ENCODE measurements at regions not wholly inside any gene's neighbourhood (a gene's known extent, or its start where the extent isn't known, plus 50 kb on each side); places are given as distances from the start of the nearest gene placed in this dataset.

DNA sequence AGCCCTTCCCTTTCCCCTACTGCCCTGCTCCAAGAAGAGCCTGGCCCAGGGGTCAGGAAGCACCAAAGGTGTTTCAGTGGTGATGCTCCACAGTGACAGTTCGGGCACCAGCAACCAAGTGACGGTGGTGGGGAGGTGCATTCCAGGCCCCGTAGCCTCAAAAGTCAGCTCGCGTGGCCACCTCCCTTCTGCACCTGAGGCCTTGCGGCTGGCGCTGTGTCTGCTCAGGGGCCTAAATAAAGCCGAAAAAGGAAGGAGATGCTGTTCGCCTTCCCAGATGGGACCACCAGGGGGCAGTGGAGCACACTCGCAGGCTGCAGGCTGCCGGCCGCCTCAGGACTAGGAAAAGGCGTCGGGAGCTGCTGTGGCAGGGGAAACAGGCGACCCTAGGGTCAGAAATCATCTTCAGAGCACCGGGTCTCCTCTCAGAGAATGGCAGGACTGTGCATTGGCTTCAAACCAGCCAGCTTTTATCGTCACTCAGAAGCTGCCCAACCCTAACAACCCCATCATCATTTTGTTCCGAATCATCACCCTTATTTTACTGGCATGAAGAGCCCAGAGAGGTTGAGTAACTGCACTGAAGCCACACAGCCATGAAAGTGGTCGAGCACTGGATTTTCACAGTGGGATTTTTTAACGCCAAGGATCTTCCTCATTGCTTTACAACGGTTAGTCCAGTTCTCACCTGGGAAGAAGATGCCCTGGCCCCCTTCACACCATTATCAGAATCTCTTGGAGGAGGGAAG is 213.0 kb upstream of the CELF4 start:
- DNase-seq = no peak

DNA sequence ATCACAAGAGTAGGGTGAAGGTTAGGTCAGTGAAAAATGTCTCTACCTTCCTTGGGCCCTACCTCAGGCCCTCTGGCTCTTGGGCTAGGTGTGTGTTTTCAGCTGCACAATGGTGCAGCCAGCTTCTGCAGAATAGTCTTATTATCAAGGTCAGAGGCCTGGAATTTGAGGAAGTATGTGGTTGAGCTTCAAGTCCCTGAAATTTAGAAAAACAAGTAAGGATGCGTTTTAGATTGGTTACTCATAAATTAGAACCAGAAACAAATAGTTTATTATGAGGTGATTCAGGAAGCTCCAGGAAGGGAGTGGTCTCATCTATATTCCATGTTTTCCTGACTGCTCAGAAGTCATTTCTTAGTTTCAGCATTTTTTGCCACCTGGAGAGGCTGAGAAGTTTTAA is 204.2 kb upstream of the CELF4 start:
- no peak for DNase-seq

DNA sequence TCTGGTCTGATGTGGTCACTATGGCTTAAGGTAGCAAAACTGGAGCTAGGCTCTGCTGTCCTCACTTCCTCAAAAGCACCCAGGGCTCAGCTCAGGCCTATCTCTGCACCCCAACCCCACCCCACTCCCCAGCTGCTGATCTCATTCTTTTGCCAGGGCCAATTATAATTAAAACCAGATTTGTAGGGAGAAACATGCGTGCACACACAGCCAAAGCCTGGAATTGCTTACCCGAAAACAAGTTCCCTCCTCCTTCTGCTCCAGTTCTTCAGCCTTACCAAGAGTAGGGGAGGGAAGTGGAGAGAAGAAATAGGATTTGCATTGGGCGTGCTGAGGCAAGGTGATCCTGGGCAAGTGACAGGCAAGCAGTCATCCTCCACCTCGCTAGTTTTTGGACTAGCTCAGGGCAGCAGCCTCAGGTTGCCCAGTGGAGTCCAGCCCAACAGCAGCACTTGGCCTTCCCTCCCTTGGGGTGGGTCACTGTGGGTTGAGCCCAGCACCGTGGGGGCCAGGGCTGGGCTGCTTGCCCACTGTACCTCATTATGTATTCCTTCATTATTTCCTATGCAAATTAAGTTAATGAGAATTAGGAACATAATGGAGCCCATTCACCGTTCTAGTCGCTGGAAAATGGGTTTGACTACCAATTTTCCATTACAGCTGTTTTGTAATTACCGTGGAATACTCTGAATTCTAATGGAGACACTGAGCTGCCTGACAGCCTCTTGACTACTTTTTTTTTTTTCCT is 199.1 kb upstream of the CELF4 start:
- no peak for DNase-seq

DNA sequence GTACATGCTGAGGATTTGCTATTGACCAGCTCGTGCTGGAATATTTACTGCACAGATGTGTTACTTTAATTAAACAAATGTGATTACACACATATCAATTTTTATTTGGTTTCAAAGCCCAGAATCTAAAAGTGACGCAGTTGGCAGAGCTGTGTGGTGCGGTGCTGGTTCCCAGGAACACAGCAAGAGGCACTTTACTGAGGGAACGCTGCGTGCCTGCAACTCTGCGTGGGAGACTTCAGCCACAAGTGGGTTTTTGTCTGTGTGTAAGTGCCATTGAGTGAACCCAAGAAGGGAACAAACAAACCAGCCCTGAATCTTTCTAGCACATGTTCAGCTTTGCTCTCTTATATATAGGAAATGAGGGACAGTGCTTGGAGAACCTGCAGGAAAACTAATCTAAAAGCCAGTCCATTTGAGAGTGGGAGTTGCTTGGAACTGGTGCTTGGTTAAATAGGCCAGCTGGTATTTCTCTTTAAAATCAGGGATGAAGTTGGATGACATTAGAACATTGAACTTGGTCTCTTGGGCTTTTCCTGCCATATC is 196.6 kb upstream of the CELF4 start:
- DNase-seq = no peak

DNA sequence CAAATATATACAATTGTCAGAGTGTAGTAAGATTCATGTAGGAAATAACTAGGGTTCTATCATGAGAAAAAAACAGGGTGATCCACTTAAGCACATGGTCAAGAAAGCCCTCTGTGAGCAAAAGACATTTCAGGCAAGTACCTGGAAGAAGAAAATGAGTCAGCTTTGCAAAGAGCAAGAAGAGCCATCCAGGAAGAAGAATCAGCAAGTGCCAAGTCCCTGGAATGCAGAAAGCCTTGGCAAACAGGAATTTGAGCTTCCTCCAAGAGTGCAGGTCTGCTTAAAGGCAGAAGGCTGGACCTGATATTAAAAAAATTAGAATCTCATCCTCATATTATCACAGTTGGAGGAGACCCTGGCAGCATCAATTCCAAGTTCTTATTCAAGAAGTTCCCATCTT is 188.5 kb upstream of the CELF4 start:
- DNase-seq = no peak

DNA sequence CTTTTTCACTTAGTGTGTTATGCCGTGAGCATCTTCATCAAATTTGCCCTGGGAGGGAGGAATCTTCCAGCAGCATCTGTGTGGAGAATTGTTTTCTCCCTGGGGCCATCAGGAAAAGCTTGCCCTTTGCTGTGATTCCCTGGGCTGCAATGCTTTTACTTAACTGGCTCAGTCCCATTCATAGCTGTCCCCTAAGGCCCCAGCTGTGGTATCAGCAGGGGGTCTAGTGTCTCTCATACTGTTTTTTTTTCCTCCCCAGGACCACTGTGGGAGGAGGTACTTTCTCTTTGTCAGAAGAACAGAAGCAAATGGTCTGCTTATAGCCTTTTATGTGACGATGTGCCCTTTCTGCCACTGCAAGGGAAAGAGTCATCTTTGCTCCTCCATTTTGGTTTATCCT is 176.8 kb upstream of the CELF4 start:
- DNase-seq = no peak

GRCh38 chr18:37741032-37741623 is 175.5 kb upstream of the CELF4 start:
- DNase-seq = no peak

GRCh38 chr18:37734406-37734805 is 168.8 kb upstream of the CELF4 start:
- no peak for DNase-seq

DNA sequence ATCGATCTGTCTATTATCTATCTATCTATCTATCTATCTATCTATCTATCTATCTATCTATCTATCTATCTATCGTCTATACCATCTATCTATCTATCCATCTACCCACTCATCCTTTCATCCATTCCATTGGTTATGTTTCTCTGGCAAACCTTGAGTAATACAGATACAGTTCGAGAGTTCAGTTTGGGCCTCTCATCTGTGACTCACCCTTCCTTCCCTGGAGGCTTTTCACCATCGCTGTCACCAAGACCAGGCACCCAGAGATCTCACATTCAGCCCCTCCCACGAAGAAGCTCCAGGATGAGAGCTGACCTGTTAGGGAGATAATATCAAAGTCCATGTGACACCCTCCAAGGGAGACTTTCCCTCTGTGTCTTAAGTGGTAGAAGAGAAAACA is 164.1 kb upstream of the CELF4 start:
- no peak for DNase-seq

GRCh38 chr18:37724206-37724605 is 158.6 kb upstream of the CELF4 start:
- no peak for DNase-seq

GRCh38 chr18:37721544-37722522 is 156.2 kb upstream of the CELF4 start:
- DNase-seq = no peak

DNA sequence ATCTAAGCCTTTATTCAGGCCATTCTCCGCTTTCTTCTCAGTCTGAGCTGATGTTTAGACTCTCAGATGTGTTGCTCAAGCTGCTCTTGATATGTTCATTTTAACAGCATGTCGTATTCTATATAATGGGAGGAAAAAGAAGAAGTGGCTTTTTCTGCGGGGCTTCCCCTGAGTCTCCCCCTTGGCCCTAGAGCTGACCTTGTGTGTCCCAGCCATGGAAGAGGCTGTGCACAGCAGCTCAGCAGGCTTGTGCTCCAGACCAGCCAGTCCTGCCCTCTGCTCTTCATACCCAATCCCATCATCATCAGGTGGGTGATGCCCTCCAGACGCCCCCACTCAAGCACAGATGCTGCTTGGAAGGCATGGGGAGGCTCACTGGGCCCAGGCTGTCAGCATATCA is 155.1 kb upstream of the CELF4 start:
- no peak for DNase-seq

GRCh38 chr18:37717656-37718055 is 152.1 kb upstream of the CELF4 start:
- DNase-seq = no peak

- no peak for DNase-seq
Measured at GRCh38 chr18:37717098-37717497, 151.5 kb upstream of the CELF4 start.

DNA sequence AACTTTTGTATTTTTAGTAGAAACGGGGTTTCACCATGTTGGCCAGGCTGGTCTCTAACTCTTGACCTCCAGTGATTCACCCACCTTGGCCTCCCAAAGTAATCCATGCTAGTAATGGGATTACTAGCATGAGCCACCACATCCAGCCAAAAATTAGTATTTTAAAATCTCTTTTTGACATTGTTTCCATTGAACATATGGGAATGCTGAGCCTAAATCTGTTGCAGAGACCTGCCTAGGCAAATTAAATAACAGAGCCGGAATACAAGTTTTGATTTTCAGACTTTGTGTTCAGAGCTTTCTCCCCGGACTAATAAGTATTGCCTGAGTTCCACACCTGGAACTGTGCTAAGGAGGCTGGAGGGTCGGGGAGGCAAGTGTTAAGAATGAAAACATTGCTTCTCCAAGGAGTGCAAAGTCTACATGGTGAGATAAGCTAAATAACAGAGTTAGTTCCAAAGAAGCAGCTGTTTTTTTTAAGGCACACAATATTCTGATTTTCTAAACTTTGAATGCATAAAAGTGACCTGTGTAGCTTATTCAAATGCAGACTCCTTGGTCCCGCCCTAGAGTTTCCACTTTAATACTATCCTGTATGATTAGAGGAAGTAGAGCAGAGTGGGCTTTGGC is 150.6 kb upstream of the CELF4 start:
- no peak for DNase-seq

DNA sequence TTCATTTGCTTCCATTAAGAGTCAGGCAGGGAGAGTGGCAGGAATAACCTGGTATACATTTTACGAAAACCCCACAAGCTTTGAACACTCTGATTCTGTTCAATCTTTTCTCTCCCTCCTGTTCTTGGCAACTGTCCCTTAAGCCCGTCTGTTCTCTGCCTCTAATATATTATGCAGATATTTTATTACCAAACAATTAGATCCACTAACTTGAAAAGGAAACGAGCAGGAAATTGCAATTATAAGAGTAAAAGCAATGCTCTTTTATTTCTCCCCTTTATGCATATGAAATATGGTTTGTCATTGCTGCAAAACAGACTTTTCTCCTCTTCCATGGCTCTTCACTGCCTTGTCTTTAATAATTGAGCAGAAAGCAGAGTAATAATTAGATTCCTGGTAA is 149.1 kb upstream of the CELF4 start:
- no peak for DNase-seq

DNA sequence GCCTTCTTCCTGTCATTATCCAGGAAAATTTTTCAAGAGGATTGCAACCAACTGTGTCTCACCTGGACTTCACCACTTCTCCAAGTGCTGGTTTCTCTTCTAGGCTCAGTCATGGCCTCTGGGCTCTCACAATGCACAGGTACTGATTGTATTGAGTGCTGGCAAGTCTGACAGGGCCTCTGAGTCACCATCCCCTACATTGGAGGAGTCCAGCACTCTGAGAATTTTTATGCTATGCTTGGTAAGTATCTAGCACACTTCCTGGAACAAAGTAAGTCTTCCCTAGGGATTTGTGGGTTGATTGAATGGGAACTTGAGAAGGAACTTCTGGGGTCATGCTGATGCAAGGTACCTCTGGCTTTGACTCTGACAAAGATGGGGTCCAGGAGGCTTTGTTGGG is 147.2 kb upstream of the CELF4 start:
- DNase-seq = no peak

DNA sequence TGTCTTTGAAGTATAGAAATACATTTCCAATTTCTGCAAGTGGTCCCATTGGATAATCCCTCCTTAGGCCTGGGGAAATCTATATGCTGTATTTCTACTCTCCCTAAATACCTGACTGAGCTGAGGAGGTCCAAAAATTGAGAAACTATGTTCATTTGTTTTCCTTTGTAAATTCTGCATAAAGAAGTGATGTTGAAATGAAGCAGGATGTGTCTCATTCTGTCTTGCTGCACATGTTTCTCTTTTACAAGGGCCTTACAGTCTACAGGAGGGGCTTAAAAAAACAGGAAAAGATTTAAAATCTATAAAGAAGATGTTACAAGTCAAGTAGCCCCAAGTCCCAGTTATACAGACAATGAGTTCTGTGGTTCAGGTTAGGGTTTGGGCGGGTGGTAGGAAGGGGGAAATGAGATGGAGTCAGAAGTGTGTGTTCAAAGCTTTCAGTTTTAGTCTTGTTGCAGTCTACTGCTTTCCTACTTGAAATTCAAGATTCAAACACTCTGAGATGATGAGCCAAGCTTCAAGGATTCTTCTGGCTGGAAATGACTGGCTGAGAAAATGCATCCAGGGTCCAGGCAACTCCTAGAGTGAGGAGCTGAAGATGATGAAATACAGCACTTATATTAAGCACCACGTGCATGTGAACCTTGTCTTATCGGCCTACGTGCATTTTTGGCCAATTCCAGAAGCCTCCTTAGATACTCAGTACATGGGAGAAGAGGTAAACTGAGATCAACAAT is 146.3 kb upstream of the CELF4 start:
- no peak for DNase-seq

- DNase-seq = no peak
Measured at GRCh38 chr18:37710726-37711125, 145.1 kb upstream of the CELF4 start.

- no peak for DNase-seq
Measured at GRCh38 chr18:37709740-37710139, 144.1 kb upstream of the CELF4 start.

- no peak for DNase-seq
Measured at GRCh38 chr18:37705016-37705415, 139.4 kb upstream of the CELF4 start.

- DNase-seq = no peak
Measured at GRCh38 chr18:37702841-37703240, 137.2 kb upstream of the CELF4 start.
